UCSD-AML1 (cell line): ENCODE measurements at regions not wholly inside any gene's neighbourhood (a gene's known extent, or its start where the extent isn't known, plus 50 kb on each side); places are given as distances from the start of the nearest gene placed in this dataset.
"Not testable (repeated sequence)": the region's sequence is repeated elsewhere in the genome, so short reads cannot be mapped to it uniquely, and the experiment has no call there.

Experiments
- DNase-seq: peaks from one replicate; lab custom pipeline; 2025; ENCODE audit not compliant: unreplicated experiment; lab: John Stamatoyannopoulos, UW

GRCh38 chr4:134539729-134540231 is 338.2 kb upstream of the PABPC4L start:
- DNase-seq, result no peak

GRCh38 chr4:134537701-134538100 is 336.1 kb upstream of the PABPC4L start:
- no peak for DNase-seq

GRCh38 chr4:134533068-134533467 is 331.5 kb upstream of the PABPC4L start:
- no peak for DNase-seq

GRCh38 chr4:134531013-134531412 is 329.4 kb upstream of the PABPC4L start:
- DNase-seq, result no peak

GRCh38 chr4:134529629-134530028 is 328.0 kb upstream of the PABPC4L start:
- no peak for DNase-seq

- DNase-seq, result no peak
These were observed 317.1 kb upstream of the PABPC4L start for GRCh38 chr4:134518574-134519217.

- no peak for DNase-seq
These were observed 309.0 kb upstream of the PABPC4L start for GRCh38 chr4:134510544-134510943.

GRCh38 chr4:134505511-134505910 is 303.9 kb upstream of the PABPC4L start:
- no peak for DNase-seq

- no peak for DNase-seq
These were observed 300.5 kb upstream of the PABPC4L start for GRCh38 chr4:134501973-134502643.

GRCh38 chr4:134501488-134501887 is 299.9 kb upstream of the PABPC4L start:
- DNase-seq, result not testable (repeated sequence)

- no peak for DNase-seq
These were observed 297.5 kb upstream of the PABPC4L start for GRCh38 chr4:134499074-134499473.

GRCh38 chr4:134490863-134491262 is 289.3 kb upstream of the PABPC4L start:
- no peak for DNase-seq

- DNase-seq, result not testable (repeated sequence)
These were observed 281.9 kb upstream of the PABPC4L start for GRCh38 chr4:134483514-134483913.

- DNase-seq, result no peak
These were observed 270.0 kb upstream of the PABPC4L start for GRCh38 chr4:134471569-134471968.

- DNase-seq, result no peak
These were observed 269.0 kb upstream of the PABPC4L start for GRCh38 chr4:134470544-134470943.

GRCh38 chr4:134465417-134465816 is 263.8 kb upstream of the PABPC4L start:
- no peak for DNase-seq

GRCh38 chr4:134463771-134464170 is 262.2 kb upstream of the PABPC4L start:
- no peak for DNase-seq

GRCh38 chr4:134426821-134427220 is 225.2 kb upstream of the PABPC4L start:
- DNase-seq, result no peak

- no peak for DNase-seq
These were observed 224.2 kb upstream of the PABPC4L start for GRCh38 chr4:134425756-134426155.

- no peak for DNase-seq
These were observed 221.2 kb upstream of the PABPC4L start for GRCh38 chr4:134422776-134423175.

GRCh38 chr4:134421734-134422133 is 220.1 kb upstream of the PABPC4L start:
- no peak for DNase-seq

- DNase-seq, result no peak
These were observed 207.3 kb upstream of the PABPC4L start for GRCh38 chr4:134408897-134409296.

- no peak for DNase-seq
These were observed 200.2 kb upstream of the PABPC4L start for GRCh38 chr4:134401798-134402197.
